Ovary (tissue), 7 donors: ENCODE measurements at regions not wholly inside any gene's neighbourhood (a gene's known extent, or its start where the extent isn't known, plus 50 kb on each side); places are given as distances from the start of the nearest gene placed in this dataset.
"Not testable (repeated sequence)": the region's sequence is repeated elsewhere in the genome, so short reads cannot be mapped to it uniquely, and the experiment has no call there.

Source experiments
- DNase-seq, 5 donors: peaks; one replicate each; pipeline ENCODE4 v3.0.0-alpha.2; 2019 to 2020
- H3K27ac ChIP-seq, 2 donors: fragments of 200-600 bp; one replicate each; pipeline versions ENCODE4 v1.5.1 to v1.8.0; 2019 to 2022
- H3K27me3 ChIP-seq: fragments of 200-600 bp; one replicate; pipeline ENCODE4 v1.8.0; 2022
- H3K36me3 ChIP-seq: fragments of 200-600 bp; sonication (generic); one replicate; pipeline ENCODE4 v1.5.1; 2019
- H3K4me1 ChIP-seq: one replicate; pipeline ENCODE4 v1.8.1; 2013; ENCODE audit warnings: mild to moderate bottlenecking, moderate library complexity; ENCODE audit not compliant: insufficient read depth
- H3K4me3 ChIP-seq: fragments of 200-600 bp; sonication (generic); one replicate; pipeline ENCODE4 v1.5.1; 2017
- H3K9me3 ChIP-seq, 2 donors: fragments of 200-600 bp in 1 of 2; sonication (generic) in 1 of 2; one replicate each; pipeline versions ENCODE4 v1.5.1 to v1.8.1; 2013 to 2019; ENCODE audit warnings: mild to moderate bottlenecking in 1 of 2, moderate library complexity in 1 of 2
- CTCF ChIP-seq, 3 donors: fragments of 450-650 bp in 2 of 3; fragments of 200-600 bp in 1 of 3; IDR thresholded peaks; one replicate each; pipeline versions ENCODE4 v1.5.1 to v1.8.0; 2016 to 2022; ENCODE audit warnings: antibody characterized with exemption in 3 of 3, mild to moderate bottlenecking in 1 of 3
- EP300 ChIP-seq: sonication (generic); formaldehyde crosslinking; IDR thresholded peaks from one replicate; pipeline ENCODE4 v1.6.1; 2017; ENCODE audit warnings: antibody characterized with exemption
- POLR2A ChIP-seq: fragments of 450-650 bp; IDR thresholded peaks from one replicate; pipeline ENCODE4 v1.6.1; 2017; ENCODE audit warnings: antibody characterized with exemption, mild to moderate bottlenecking, moderate library complexity
- WGBS, 3 donors: extraction: QIAGEN DNeasy Blood & Tissue Kit in 1 of 3; methylation state at CpG; one replicate each; pipeline versions ENCODE4 v1.1.5 to v1.1.7; 2013 to 2017; 5-methylcytosine and 5-hydroxymethylcytosine counted together
- intact Hi-C, 4 donors: fragments of 100-400 bp; cut with DNase I; formaldehyde crosslinking; loops; one replicate each; pipeline versions ENCODE4 v1.11.0 to v1.15.1; 2022 to 2023
- donor health status: DM: no; HTN: no; CAD: no; lungs with moderate emphysema.
- donor health status: DM: no; HTN: no; CAD: no.
- donor health status: Bipolar disorder and iron deficiency.
- donor health status: DM: no; HTN: no; CAD: no.
- donor health status: DM: yes; HTN: yes; CAD: no.

GRCh38 chr4:121593760-121594159 is 103.0 kb downstream of the ANXA5 start:
- Histone ChIP-seq H3K4me1 (no peaks in the 10 kb centered on the region), H3K36me3 (no peaks in the 10 kb centered on the region), H3K9me3 (no peaks in the 10 kb centered on the region), H3K27ac (no peak overlapping the region), H3K27me3 (no peaks in the 10 kb centered on the region), H3K4me3 (no peak overlapping the region)
- no peak for DNase-seq
- intact Hi-C loops, result loop anchor here in 1 of 4 donors (5.0 kb wide), 1 partner anchor 879 kb away; no protein-coding TSS in a partner anchor
- no peak for TF ChIP-seq CTCF (IDR thresholded peaks at IDR 0.05)
- TF ChIP-seq EP300, result no peak
- TF ChIP-seq POLR2A, result no peak

DNA sequence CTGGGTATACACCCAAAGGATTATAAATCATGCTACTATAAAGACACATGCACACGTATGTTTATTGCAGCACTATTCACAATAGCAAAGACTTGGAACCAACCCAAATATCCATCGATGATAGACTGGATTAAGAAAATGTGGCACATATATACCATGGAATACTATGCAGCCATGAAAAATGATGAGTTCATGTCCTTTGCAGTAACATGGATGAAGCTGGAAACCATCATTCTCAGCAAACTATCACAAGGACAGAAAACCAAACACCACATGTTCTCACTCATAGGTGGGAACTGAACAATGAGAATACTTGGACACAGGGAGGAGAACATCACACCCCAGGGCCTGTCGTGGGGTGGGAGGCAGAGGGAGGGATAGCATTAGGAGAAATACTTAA is 104.5 kb downstream of the ANXA5 start:
- H3K27ac ChIP-seq, H3K4me3 ChIP-seq, H3K4me1 ChIP-seq, H3K36me3 ChIP-seq, H3K27me3 ChIP-seq, DNase-seq, H3K9me3 ChIP-seq: not testable (repeated sequence)
- WGBS, 3 donors, result 70 to 96% (median 91%) methylated on average over 3 of the region's 3 CpGs
- intact Hi-C loops, result loop anchor here in 1 of 4 donors (5.0 kb wide), 1 partner anchor 880 kb away; no protein-coding TSS in a partner anchor

- H3K4me1 ChIP-seq, result no peaks in the 10 kb centered on the region
These were observed 111.9 kb downstream of the ANXA5 start for GRCh38 chr4:121584836-121585235.

DNA sequence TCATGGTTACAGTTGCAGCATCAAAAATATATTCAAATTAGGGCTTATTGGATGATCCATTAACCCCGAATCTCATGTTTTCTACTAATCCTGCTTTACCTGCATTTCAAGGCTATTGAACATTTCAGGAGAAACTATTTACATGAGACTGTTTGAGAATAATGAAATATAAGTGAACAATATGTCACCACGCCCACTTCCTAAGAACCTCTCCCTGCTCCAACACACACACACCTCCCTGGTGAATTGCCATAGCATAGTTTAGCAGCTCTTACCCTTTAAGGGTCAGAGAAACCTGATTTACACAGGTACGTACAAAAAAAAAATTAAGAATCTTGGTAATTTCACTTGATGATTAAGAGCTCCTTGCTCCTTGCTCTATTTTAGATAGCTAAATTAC is 113.4 kb downstream of the ANXA5 start:
- no peaks in the 10 kb centered on the region for H3K36me3 ChIP-seq
- H3K4me1 ChIP-seq, result no peaks in the 10 kb centered on the region
- no peak overlapping the region for H3K27ac ChIP-seq
- intact Hi-C loops, result no loop called here
- DNase-seq, result no peak
- no peak for TF ChIP-seq POLR2A
- no peak for TF ChIP-seq CTCF (IDR thresholded peaks at IDR 0.05)
- no peak for TF ChIP-seq EP300
- no peaks in the 10 kb centered on the region for H3K27me3 ChIP-seq
- 88 to 93% (median 90%) methylated on average over 3 of the region's 3 CpGs for WGBS, 3 donors
- H3K4me3 ChIP-seq, result no peak overlapping the region
- no peaks in the 10 kb centered on the region for H3K9me3 ChIP-seq

More at GRCh38 chr4:121584836-121585235, 111.9 kb downstream of the ANXA5 start:
- intact Hi-C loops, result no loop called here
- DNase-seq, result no peak
- WGBS, 3 donors, result 27 to 39% (median 29%) methylated on average over 1 of the region's 1 CpG
- H3K27me3 ChIP-seq, result no peaks in the 10 kb centered on the region
- no peak for TF ChIP-seq CTCF (IDR thresholded peaks at IDR 0.05)
- no peak for TF ChIP-seq POLR2A
- TF ChIP-seq EP300, result no peak
- H3K27ac ChIP-seq, result no peak overlapping the region
- no peaks in the 10 kb centered on the region for H3K9me3 ChIP-seq
- H3K36me3 ChIP-seq, result no peaks in the 10 kb centered on the region
- H3K4me3 ChIP-seq, result no peak overlapping the region

DNA sequence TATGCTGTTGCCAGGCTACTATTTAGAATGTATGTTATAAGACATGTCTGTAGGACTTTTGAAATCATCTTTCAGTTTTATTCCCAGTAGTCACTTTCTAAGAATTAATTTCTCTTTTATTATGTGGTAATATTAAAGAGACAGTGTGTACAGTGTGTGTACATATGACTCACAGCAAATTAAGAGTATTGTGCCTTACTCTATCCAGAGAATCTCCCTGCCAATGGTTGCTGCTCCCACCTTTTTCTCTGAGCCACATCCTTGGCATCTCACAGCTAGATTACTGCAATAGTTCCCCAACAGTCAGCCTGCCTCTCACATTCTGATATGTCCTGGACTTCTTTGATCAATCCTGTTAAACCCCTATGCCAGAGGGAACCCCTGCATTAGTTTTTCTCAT is 114.5 kb downstream of the ANXA5 start:
- DNase-seq, result no peak
- Histone ChIP-seq H3K9me3 (no peaks in the 10 kb centered on the region), H3K4me1 (no peaks in the 10 kb centered on the region), H3K27ac (no peak overlapping the region), H3K36me3 (no peaks in the 10 kb centered on the region), H3K4me3 (no peak overlapping the region), H3K27me3 (no peaks in the 10 kb centered on the region)
- TF ChIP-seq CTCF (IDR thresholded peaks at IDR 0.05), result no peak
- no peak for TF ChIP-seq POLR2A
- TF ChIP-seq EP300, result no peak
- intact Hi-C loops, result no loop called here

DNA sequence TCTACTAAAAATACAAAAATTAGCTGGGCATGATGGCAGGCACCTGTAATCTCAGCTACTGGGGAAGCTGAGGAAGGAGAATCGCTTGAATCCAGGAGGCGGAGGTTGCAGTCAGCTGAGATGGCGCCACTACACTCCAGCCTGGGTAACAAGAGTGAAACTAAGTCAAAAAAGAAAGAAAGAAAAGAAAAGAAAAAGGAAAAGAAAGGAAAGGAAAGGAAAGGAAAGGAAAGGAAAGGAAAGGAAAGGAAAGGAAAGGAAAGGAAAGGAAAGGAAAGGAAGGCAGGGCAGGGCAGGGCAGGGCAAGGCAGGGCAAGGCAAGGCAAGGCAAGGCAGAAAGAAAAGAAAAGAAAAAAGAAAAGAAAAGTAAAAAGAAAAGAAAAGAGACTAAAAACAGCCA is 121.4 kb downstream of the ANXA5 start:
- WGBS, 3 donors, result 88 to 99% (median 96%) methylated on average over 3 of the region's 3 CpGs
- H3K27ac ChIP-seq, DNase-seq, H3K36me3 ChIP-seq, H3K4me1 ChIP-seq, H3K4me3 ChIP-seq, intact Hi-C loops, H3K27me3 ChIP-seq, H3K9me3 ChIP-seq: not testable (repeated sequence)
